NCI-H82 (cell line): ENCODE measurements at regions not wholly inside any gene's neighbourhood (a gene's known extent, or its start where the extent isn't known, plus 50 kb on each side); places are given as distances from the start of the nearest gene placed in this dataset.
"Not testable (repeated sequence)": the region's sequence is repeated elsewhere in the genome, so short reads cannot be mapped to it uniquely, and the experiment has no call there.

Experiments
- DNase-seq: peaks from one replicate; lab custom pipeline; 2025; lab: John Stamatoyannopoulos, UW

GRCh38 chr13:59236944-59237343, 926.8 kb downstream of the DIAPH3 start:
- no peak for DNase-seq

GRCh38 chr13:59247171-59247570, 916.6 kb downstream of the DIAPH3 start:
- DNase-seq = peak; percentile 60

DNA sequence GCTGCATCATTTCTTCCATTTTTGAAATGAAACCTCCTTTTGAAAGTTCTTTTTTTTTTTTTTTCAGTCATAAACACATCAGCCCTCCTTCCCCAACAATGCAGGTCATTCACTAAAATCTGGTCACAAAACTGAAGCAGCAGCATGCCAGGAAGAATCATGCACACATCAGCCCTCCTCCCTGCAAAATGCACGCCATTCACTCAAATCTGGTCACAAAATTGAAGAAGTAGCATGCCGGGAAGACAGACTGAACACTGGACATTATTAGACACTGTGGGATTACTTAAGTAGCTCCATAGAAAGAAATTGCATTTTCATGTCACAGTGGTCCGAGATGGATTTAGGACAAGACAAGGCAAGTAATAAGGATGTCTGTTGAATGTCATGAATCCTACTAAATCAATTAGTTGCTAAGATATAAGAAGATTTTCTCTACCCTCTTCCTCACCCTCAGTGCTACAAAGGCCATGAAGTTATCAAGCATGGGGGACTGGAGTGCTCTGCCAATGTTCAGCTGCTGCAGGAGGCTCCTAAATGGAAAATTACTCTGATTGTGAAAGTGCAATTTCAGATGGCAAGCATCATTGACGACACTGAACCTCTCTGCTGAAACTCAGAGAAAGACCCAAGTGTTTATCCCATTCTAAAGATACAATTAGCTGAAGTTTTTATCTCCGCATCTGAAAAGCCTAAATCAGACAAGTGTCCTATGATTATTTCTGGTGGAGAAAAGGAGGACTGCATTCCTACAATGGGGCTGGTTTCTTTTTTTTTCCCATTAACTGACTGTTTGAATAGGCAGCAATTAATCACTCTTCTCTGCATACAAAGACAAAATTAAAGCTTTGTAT, 913.2 kb downstream of the DIAPH3 start:
- DNase-seq = peak; percentile 60

DNA sequence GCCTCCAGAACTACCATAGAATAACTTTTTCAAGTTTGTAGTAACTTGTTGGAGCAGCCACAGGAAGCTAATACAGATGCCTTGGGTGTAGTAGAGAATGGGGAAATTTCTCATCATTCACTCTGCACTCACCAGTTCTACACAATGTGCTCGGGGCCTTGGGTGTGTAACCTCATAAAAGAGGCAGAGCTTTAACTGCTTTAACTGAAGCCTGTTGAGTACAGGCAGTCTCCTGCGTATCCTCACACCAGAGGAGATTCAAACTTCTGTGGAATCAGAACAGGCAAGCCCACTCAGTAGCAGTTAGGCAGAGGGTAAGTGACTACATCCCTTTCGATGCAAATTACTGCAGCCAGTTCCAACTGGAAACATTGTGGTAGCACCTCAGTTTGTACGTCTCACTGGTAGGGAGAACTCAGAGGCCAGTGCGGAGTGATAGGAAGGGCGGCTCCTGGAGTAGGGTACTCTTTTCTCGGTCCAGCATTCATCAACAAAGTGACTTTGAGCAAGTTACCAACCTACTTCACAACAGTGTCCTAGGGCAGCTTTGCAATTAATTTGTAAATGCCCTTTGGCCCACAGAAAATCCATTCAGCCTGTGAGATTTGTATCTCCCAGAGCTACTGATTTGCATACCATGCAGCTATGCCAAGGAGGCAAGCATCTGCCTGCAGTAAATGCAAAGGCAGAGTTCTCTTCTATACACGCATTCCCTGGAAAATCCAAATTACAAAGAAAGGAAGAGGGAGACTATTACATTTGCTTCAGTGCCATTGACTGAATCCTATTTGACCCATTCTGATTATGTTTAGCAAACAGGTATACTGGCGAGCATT, 904.3 kb downstream of the DIAPH3 start:
- no peak for DNase-seq

- peak; percentile 62 for DNase-seq
Observed at GRCh38 chr13:59261928-59262488, 901.7 kb downstream of the DIAPH3 start.

DNA sequence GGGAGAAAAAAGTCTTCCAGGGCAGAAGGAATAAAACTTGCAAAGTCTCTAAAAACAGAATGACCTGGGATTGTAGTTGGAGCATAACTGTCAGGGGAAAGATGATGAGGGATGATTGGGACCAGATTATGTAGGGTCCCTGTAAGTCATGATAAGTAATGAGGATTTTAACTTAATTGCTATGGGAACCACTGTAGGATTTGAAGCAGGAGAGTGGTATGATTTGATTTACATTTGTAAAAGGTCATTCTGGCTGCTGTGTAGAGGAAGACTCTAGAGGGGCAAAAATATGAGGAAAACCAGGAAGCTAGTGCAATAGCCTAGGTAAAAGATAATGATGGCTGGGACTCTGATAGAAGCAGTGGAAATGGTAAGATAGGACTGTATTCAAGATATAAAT, 900.2 kb downstream of the DIAPH3 start:
- peak; percentile 11 for DNase-seq

DNA sequence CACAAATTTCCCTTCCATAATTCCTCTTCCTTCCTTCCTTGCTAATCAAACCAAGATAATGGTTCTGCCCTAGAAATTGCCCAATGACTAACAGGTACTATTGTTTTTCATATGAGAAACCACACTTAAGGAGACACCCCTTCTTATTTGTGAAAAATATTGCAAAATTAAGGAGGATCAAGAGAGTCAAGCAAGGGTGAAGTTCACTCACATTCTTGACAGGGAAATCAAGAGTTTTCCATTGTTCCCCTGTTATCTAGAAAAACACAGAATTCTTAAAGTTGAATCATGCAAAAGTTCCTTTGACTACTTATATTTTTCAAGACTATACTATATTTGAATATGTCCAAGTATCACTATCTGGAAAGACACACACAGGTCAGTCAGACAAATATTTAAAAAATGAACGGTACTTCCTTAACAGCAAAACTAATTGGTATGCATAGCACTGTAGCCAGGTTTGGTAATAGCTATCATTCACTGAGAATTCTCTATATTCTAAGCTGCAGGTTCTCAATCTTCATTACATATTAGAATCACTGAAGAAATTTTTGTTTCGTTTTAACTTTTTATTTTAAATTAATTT, 897.2 kb downstream of the DIAPH3 start:
- no peak for DNase-seq

- DNase-seq = no peak
Observed at GRCh38 chr13:59269476-59269875, 894.3 kb downstream of the DIAPH3 start.

DNA sequence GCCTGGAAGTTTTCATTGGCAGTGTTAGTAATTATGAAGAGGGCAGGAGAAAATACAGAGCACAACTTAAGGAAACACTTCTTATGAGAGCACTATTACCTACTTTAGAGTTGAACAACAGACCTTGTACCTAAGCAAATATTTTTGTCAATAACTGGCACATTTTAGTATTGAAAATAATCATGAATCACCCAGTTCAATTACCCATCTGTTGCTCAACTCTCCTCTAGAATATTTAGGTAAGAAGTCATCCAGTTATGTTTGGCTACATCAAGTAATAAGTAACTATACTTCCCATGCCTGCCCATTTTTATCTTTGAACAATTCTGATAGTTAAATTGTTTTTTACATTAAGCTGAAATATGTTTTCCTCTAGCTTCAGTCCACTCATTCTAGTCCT, 893.4 kb downstream of the DIAPH3 start:
- no peak for DNase-seq

DNA sequence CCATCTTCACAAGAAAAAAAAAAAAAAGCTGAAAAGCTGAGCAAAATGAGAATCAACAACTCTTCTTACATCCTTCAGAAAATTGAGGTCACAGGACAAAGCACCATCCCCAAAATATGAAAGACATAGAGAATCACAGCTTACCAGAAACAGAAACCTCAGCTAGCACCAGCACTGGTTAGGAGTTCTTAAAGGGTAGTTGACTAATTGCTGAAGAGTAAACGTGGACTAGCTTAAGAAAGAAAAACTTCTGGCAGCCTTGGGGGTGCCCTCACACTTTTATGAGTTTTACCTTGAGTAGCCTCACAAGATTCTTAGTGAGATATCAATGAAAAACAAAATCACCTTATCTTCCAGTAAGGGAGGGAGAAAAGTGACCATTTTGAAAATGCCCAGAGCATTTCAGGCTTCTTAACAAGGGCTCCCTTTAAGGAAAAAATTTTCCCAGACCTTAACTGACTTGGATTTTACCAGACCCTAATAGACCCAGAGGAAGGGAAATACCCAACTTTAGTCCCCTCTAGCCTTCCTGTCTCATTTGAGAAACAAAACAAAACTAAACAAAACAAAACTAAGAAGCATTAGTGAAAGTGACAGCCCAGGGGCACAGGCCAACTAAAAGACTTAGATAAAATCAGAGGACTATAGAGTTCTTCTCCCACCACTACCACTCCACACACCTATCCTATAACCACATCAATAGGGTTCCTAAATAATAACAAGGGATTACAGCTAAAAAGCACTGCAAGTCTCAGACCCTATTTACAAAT, 888.6 kb downstream of the DIAPH3 start:
- DNase-seq = no peak

DNA sequence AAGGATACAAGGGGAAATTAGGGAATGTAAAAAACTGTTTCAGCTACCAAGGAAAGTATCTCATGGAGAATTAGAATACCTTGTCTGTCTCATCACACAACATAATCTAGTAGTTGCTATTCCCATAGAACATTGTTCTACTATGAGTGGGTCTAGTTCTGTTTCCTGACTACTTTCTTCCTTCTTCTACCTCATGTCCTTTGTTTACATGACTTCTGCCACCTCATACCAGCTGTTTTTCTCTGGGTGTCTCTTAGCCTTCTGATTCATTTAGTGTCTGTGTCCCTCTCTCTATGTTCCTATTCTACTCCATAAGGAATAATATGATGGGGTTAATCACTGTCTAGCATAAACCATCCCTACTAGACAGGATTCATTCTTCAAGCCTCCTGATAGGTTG, 887.3 kb downstream of the DIAPH3 start:
- DNase-seq = no peak

GRCh38 chr13:59277106-59277505, 886.6 kb downstream of the DIAPH3 start:
- no peak for DNase-seq

GRCh38 chr13:59279028-59279427, 884.7 kb downstream of the DIAPH3 start:
- DNase-seq = no peak

DNA sequence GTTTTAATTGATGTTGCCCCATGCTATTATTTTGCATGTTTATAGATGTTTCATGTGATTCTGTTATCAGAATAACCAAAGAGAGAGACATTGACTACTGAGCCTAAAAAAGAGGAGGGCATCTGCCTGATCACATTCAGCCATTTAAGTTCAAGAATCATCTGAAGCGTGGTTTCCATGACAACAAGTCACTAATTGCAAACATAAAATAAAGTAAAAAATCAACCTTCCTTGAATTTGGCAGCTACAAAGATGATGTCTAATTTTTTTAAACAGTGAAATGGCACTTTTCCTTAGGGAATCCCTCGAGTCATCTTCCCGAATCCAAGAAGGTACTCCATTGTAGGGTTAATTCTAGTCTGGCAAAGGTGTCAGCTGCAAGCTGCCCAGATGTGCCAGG, 884.2 kb downstream of the DIAPH3 start:
- DNase-seq = no peak

- DNase-seq = no peak
Observed at GRCh38 chr13:59280297-59280696, 883.4 kb downstream of the DIAPH3 start.

DNA sequence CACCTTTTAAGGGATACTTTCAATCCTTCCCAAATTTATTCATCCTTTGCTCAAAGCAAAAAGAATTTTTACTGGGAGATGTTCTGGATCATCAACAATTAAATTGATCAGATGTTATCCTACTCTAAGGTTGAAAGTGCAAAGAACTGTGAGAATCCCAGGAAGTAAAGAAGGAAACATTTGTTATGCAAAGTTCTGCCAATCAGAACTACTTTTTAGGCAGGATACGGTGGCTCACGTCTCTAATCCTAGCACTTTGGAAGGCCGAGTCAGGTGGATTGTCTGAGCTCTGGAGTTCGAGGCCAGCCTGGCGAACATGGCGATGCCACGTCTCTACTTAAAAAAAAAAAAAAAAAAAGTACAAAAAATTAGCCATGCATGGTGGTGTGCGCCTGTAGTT, 882.3 kb downstream of the DIAPH3 start:
- DNase-seq = no peak

GRCh38 chr13:59292240-59292639, 871.5 kb downstream of the DIAPH3 start:
- not testable (repeated sequence) for DNase-seq

DNA sequence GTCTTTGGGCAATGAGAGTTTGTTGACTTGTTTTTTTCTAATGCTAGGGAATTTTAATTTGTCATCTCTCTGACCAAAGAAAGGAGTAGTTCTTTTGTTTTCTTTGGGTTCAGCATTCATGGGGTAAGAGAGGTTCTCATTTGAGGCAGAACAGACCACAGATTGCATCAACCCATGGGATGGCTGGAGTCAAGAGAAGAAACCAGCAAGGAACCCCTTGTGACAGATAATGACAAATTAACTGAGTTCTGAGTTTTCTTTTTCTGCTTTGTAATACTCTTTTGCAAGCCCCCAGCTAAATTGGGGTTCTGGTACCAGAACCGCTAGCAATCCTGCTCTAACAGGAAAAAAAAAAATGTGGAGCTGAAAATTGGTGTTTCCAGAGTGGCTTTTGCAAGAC, 864.1 kb downstream of the DIAPH3 start:
- no peak for DNase-seq

GRCh38 chr13:59300355-59301173, 863.2 kb downstream of the DIAPH3 start:
- no peak for DNase-seq

DNA sequence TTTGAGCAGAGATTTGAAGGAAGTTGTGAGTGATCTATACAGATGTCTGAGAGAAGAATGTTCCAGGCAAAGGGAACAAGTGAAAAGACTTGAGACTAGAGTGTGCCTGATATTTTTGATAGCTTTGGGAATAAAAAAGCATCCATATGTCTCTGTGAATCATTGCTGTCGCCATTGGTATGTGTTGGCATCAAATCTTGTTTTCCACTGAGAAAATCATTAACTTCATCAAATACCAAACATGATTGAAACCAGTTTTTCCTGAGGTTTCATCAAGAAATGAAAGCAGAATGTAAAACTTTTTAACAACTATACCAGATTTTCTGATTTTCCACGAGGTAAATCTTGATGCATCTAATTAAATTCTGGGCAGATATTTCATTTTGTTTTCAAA, 862.6 kb downstream of the DIAPH3 start:
- DNase-seq = no peak

- no peak for DNase-seq
Observed at GRCh38 chr13:59303433-59303832, 860.3 kb downstream of the DIAPH3 start.
